Osteoblast (primary cell): ENCODE measurements at regions not wholly inside any gene's neighbourhood (a gene's known extent, or its start where the extent isn't known, plus 50 kb on each side); places are given as distances from the start of the nearest gene placed in this dataset.

Source experiments
- DNase-seq: peaks from one replicate; pipeline ENCODE4 v3.0.0; 2011; ENCODE audit warnings: low spot score, mixed read lengths; ENCODE audit not compliant: insufficient read length; ENCODE audit errors: missing footprints
- H2AFZ ChIP-seq: 2 replicates; pipeline ENCODE4 v1.6.0; 2011; ENCODE audit warnings: mild to moderate bottlenecking, low read length
- H3K27ac ChIP-seq: 2 replicates; pipeline ENCODE4 v1.5.1; 2011; ENCODE audit warnings: mild to moderate bottlenecking, low read depth, low read length, moderate library complexity
- H3K27me3 ChIP-seq: 2 replicates; pipeline ENCODE4 v1.6.0; 2012; ENCODE audit warnings: mild to moderate bottlenecking, control low read depth, inconsistent platforms, low read length, moderate library complexity; ENCODE audit not compliant: insufficient read depth
- H3K36me3 ChIP-seq: 2 replicates; pipeline ENCODE4 v1.5.1; 2011; ENCODE audit warnings: mild to moderate bottlenecking, low read length, control low read depth, moderate library complexity; ENCODE audit not compliant: insufficient read depth
- H3K4me1 ChIP-seq: 2 replicates; pipeline ENCODE4 v1.5.1; 2011; ENCODE audit warnings: mild to moderate bottlenecking, low read length, control low read depth, moderate library complexity; ENCODE audit not compliant: insufficient read depth
- H3K4me2 ChIP-seq: 2 replicates; pipeline ENCODE4 v1.6.0; 2011; ENCODE audit warnings: mild to moderate bottlenecking, low read length; ENCODE audit not compliant: insufficient read depth
- H3K4me3 ChIP-seq: fragments of 200-600 bp; sonication (generic); 3 replicates; pipeline ENCODE4 v1.5.1; 2012; ENCODE audit warnings: mild to moderate bottlenecking, low read length, inconsistent platforms; ENCODE audit not compliant: insufficient read depth
- H3K79me2 ChIP-seq: 2 replicates; pipeline ENCODE4 v1.6.0; 2012; ENCODE audit warnings: mild to moderate bottlenecking, low read length, control low read depth, inconsistent platforms; ENCODE audit not compliant: insufficient read depth
- H3K9me3 ChIP-seq: 2 replicates; pipeline ENCODE4 v1.5.1; 2011; ENCODE audit warnings: low read depth, low read length, control low read depth
- H4K20me1 ChIP-seq: 2 replicates; pipeline ENCODE4 v1.6.0; 2012; ENCODE audit warnings: mild to moderate bottlenecking, low read length, control low read depth; ENCODE audit not compliant: insufficient read depth
- TF ChIP-seq, protein P1 (sequence below): IDR thresholded peaks from 2 replicates; pipeline ENCODE4 v1.5.1; 2011; ENCODE audit warnings: mild to moderate bottlenecking, low read depth, low read length, moderate library complexity; ENCODE audit errors: extremely low read depth

DNA sequence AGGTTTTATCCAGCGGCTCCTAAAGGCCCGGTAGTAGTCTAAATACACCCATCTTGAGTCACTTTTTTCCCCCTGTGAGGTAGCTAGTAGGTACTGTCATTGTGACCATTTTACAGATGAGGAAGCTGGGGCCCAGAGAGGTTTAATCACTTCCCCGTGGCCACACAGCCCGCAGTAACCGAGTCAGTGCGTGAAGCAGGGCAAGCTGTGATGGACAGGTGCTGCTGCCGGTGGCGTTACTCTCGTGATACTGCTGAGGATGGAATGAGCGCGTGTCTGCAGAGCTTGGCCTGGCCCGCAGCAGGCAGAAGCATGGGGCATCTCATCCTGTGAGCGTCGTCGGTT lies 226.3 kb upstream of the CIBAR2 start:
- TF ChIP-seq, protein P1, sequence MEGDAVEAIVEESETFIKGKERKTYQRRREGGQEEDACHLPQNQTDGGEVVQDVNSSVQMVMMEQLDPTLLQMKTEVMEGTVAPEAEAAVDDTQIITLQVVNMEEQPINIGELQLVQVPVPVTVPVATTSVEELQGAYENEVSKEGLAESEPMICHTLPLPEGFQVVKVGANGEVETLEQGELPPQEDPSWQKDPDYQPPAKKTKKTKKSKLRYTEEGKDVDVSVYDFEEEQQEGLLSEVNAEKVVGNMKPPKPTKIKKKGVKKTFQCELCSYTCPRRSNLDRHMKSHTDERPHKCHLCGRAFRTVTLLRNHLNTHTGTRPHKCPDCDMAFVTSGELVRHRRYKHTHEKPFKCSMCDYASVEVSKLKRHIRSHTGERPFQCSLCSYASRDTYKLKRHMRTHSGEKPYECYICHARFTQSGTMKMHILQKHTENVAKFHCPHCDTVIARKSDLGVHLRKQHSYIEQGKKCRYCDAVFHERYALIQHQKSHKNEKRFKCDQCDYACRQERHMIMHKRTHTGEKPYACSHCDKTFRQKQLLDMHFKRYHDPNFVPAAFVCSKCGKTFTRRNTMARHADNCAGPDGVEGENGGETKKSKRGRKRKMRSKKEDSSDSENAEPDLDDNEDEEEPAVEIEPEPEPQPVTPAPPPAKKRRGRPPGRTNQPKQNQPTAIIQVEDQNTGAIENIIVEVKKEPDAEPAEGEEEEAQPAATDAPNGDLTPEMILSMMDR, result no peak
- Histone ChIP-seq H3K4me2 (no peak overlapping the region), H3K27me3 (no peaks in the 10 kb centered on the region), H3K4me1 (no peaks in the 10 kb centered on the region), H3K79me2 (no peaks in the 10 kb centered on the region), H3K9me3 (no peaks in the 10 kb centered on the region), H3K4me3 (no peak overlapping the region), H3K36me3 (no peaks in the 10 kb centered on the region), H4K20me1 (peaks cover 35% of the 10 kb centered on the region), H2AFZ (no peak overlapping the region), H3K27ac (no peak overlapping the region)
- DNase-seq, result peak; percentile 3

DNA sequence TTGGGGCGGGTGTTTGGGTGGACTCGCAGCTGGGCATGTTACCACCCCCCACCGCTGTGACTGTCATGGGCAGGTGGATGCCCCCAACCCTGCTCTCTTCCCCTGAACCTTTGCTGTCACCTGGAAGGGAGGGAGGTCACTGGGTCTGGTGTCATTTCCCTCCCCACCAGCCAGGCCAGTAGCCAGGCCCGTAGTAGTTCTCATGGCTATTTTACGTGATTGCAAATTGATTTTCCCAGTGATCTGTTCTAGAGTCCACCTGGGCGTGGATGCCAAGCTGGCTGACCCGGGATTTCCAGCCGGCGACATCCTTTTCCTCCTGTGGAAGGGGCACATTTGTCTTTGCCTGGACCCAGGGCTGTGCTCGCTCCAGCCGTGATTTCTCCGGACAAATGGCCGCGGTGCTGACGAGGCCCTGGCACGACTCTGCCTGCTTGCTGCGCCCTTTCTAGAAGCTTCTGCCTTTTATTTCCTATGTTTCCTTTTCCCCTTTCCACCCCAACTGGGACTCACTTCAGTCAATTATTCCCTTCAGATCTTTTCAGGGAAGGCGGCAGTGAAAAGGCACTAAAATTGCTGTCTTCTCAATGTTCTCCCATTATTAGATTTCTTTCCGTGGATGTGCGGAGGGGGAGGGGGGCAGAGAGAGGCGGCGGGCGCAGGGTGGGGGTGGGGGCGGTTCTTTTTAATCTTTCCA lies 226.9 kb upstream of the CIBAR2 start:
- Histone ChIP-seq H2AFZ (no peak overlapping the region), H3K4me2 (no peak overlapping the region), H3K79me2 (no peaks in the 10 kb centered on the region), H3K27ac (no peak overlapping the region), H4K20me1 (peaks cover 34% of the 10 kb centered on the region), H3K9me3 (no peaks in the 10 kb centered on the region), H3K36me3 (no peaks in the 10 kb centered on the region), H3K4me1 (no peaks in the 10 kb centered on the region), H3K4me3 (no peak overlapping the region), H3K27me3 (no peaks in the 10 kb centered on the region)
- TF ChIP-seq, protein P1, result no peak
- DNase-seq, result peak; percentile 25

DNA sequence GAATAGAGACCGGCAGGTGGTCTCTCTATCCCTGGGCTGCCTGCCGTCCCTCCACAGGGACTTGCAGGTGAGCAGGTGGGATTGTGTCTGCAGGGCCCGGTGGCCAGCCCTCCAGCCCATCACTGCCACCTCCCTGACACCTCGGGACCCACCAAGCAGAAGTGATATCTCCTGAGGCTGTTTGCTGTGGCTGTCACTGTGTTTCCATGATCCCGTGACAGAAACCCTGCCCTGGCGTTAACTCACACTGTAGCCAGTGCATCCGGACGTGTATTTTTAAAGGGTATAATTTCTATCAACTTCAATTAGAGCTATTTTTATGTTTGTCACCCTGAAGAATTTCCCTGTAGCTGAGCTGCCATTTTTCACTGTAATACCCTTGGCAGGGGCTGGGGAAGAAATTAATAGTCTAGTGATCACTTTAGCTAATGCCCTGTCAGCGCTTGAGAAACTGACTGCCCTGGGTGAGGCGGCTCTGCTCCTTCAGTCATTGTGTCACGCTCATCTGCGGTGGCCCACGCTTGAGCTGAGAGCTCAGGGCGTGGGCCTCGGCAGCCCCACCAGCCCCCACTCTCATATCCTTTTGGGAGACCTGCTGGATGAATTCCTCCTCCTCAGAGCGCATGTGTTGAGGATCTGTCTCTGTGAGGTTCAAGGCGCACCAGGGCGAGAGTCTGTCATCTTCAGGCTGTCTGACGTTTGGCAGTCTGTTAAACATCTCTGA lies 229.9 kb upstream of the CIBAR2 start:
- Histone ChIP-seq H3K27ac (no peak overlapping the region), H3K4me3 (no peak overlapping the region), H4K20me1 (peaks cover 35% of the 10 kb centered on the region), H3K4me1 (no peaks in the 10 kb centered on the region), H2AFZ (no peak overlapping the region), H3K9me3 (no peaks in the 10 kb centered on the region), H3K4me2 (no peak overlapping the region), H3K27me3 (no peaks in the 10 kb centered on the region), H3K79me2 (peaks cover 2% of the 10 kb centered on the region), H3K36me3 (no peaks in the 10 kb centered on the region)
- TF ChIP-seq, protein P1, result no peak
- peak; percentile 77 for DNase-seq

DNA sequence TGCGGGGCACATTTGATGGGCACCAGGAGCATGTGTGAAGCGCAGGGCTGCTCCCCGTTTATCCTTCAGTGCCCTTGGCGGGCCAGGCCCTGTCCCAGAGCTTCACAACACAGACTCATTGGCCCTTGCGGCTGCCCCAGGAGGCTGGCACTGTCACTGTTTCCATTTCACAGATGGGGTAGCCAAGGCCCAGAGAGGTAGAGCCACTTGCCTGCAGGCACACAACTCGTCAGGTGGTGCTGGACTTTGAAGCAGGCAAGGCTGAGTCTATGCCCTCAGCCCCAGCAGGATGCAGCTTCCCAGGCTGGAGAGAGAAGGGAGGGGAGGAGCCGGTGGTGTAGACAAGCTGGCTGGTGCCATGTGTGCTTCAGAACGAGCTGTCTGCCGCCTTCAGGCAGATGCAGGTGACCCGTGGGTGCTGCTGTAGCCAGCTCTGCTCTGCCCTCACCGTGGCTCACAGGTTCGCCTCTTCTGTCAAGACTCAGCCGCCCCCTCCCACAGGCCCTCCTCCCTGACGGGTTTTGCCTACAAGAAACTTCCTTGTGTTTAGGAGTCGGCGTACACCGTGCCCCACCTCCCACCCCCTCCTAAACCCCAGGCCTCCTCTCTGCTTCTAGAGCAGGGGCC lies 232.3 kb upstream of the CIBAR2 start:
- DNase-seq, result peak; percentile 65
- Histone ChIP-seq H3K79me2 (peaks cover 2% of the 10 kb centered on the region), H3K36me3 (no peaks in the 10 kb centered on the region), H2AFZ (no peak overlapping the region), H3K4me3 (no peak overlapping the region), H3K27ac (no peak overlapping the region), H3K4me1 (no peaks in the 10 kb centered on the region), H3K9me3 (no peaks in the 10 kb centered on the region), H3K27me3 (no peaks in the 10 kb centered on the region), H4K20me1 (peaks cover 31% of the 10 kb centered on the region), H3K4me2 (no peak overlapping the region)
- TF ChIP-seq, protein P1, result no peak
